ENCODE measurements at regions not wholly inside any gene's neighbourhood (a gene's known extent, or its start where the extent isn't known, plus 50 kb on each side); places are given as distances from the start of the nearest gene placed in this dataset.

- TF ChIP-seq, protein P1, sequence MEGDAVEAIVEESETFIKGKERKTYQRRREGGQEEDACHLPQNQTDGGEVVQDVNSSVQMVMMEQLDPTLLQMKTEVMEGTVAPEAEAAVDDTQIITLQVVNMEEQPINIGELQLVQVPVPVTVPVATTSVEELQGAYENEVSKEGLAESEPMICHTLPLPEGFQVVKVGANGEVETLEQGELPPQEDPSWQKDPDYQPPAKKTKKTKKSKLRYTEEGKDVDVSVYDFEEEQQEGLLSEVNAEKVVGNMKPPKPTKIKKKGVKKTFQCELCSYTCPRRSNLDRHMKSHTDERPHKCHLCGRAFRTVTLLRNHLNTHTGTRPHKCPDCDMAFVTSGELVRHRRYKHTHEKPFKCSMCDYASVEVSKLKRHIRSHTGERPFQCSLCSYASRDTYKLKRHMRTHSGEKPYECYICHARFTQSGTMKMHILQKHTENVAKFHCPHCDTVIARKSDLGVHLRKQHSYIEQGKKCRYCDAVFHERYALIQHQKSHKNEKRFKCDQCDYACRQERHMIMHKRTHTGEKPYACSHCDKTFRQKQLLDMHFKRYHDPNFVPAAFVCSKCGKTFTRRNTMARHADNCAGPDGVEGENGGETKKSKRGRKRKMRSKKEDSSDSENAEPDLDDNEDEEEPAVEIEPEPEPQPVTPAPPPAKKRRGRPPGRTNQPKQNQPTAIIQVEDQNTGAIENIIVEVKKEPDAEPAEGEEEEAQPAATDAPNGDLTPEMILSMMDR (IDR thresholded peaks at IDR 0.05): no peak
- TF ChIP-seq POLR2A (IDR thresholded peaks at IDR 0.05): no peak
Measured at GRCh38 chr1:34341896-34342295, 165.2 kb downstream of the C1orf94 start.

Measured in adrenal gland (tissue), 5 donors.